ENCODE measurements at regions not wholly inside any gene's neighbourhood (a gene's known extent, or its start where the extent isn't known, plus 50 kb on each side); places are given as distances from the start of the nearest gene placed in this dataset.
A peak's percentile ranks its signal among the peaks of the same experiment; 100 is the strongest.
"Not testable (repeated sequence)": the region's sequence is repeated elsewhere in the genome, so short reads cannot be mapped to it uniquely, and the experiment has no call there.

DNA sequence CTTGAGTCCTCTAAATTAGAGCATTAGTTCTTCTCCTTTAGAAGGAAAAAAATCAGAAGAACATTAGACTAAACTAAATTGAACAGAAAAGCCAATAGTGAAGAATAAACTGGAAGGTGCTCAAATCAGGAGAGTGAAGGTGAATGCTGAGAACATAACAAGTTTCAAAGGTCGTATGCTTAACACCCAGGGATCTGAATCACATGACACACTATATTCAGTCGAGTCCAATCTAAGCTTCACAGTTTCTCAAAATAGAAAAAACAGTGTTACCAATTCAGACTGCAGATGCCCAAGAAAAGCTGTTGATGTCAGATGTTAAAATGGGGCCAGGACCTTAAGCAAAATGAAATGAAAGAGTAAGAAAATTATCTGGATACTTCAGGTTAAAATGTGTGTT, 614.5 kb downstream of the EFNA5 start:
- no peak for DNase-seq

DNA sequence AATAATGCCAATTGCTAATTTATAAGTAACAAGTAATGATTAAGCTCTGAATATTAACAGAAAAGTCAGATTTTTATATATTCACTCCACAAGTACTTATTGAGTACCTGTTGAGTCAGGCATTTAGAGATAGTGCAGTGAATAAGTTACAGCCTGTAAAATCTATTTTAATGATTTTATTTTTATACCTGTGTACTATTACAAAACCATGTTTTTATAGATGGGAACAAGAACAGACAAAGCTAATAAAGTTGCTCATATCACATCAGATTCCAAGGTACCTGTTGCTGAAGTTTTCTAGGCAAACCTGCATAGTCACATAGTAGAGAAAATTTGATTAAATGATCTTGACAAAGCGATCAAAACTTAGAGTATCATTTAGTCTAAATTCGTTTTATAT, 623.7 kb downstream of the EFNA5 start:
- DNase-seq, result no peak

DNA sequence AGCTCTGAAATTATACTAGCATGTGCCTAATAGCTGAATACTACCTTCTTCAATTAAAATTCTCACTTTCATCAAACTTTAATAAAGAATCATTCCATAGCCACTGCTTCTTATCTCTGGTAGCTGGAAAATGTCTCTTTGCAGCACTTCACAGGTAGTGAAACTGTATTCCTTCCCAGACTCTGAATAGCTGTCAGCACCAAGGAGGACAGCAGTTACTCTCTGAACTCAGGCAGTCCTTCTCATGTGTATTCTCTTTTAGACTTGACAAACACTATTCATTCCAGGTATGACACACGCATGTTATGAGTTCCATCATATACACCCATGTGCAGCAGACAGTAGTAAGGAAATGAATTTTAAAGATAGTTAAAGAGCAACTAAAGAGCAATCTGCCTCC, 627.1 kb downstream of the EFNA5 start:
- no peak for DNase-seq

DNA sequence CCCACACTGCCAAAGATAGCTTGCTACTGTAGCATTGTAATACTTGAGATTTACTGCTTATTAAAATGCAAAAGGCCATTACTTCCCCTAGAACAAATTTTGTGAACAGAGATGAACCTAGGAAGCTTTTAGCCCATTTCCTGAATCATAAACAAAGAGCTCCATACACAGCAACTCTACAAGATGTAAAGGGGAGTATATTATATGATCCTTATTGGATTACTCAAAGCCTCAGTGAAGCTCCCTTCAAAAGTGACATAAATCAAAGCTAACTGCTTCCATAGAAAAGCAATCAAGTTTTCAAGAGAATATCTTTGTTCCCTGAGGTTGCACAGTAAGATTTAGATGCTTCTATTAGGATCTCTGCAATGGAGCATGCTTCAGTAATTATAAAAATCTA, 629.8 kb downstream of the EFNA5 start:
- no peak for DNase-seq

DNA sequence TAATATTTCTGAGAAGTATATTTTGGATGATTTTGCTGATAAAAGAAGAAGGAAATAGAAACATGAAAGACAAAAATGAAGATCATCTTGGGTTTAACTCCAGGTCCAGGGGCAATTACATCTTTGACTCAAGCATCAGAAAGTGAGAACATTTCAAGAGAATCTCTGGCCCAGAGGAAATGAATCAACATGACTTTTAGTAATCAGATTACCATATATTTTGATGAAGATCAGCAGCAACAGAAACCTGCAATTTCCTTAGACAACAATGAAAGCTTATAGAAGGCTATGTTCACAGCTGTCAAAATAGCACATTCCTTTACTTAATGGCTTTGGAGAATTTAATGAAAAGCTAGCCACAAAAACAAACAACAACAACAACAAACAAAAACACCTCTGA, 638.1 kb downstream of the EFNA5 start:
- no peak for DNase-seq

DNA sequence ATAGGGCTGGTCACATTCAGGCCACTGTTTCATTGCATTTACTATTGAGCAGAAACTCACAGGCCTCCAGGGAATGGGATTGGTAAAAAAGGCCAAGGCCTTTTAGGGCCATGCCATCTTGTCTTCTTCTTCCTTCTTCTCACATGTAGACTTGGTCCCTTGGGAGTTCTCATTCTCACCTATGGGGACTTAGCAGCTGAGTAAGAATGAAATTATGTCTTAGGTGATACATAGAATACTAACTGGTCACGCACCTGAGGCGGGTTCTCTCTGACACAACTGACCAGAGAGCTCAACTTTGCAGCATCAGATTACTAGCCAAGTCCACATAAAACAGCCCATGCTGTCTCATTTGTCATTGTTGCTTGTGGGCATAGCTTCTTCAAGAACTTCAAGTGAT, 641.8 kb downstream of the EFNA5 start:
- no peak for DNase-seq

DNA sequence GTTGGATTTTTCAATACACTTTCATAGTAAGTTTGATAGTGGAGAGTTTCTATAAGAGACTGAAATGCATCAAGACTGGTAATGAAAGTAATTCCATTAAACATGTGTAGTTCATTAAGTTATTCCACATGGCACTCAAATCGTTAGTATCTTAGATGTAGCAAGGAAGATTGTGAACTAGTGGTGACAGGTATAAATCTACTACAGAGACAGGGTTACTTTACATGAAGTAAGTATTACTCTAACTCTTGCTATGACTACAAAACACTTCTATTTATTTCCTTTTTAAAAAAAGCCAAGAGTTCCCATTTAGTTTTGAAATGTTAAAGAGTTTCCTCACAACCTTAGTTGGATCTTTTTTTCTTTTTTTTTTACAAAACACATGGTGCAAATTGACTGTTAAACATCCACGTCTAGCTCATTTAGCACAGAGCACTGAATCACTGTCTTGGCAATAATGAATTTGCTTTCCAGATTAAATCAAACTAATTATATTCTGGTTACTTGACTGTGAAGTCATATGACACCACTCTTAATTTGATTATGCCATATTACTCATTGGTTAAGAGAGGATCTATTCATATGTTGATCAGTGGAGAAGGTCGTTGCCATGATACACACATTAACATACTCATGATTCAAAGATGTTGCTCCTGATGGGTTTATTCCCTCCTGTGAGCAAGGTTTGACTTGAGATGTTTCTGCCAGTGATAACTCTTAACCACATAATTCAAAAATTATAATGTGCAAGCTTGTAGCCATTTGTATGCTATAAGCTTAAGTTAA, 644.8 kb downstream of the EFNA5 start:
- DNase-seq, result peak; percentile 55

DNA sequence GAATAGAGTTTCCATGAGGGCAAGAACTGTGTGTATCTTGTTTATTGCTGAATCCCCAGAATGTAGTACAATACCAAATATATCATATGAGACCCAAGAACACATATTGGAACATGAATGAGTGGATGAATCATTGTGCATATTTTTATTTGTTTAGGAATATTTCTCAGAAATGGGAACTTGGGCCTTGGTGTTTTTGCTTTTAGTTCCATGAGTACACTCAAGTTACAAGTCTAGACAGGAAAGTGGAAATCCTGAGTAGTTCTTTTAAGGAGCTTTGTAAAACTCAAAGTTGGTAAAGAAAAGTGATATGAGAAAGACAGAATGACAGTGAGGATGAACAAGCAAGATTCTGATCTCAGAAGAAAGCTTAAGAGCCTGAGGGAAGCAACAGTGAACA, 647.0 kb downstream of the EFNA5 start:
- no peak for DNase-seq

DNA sequence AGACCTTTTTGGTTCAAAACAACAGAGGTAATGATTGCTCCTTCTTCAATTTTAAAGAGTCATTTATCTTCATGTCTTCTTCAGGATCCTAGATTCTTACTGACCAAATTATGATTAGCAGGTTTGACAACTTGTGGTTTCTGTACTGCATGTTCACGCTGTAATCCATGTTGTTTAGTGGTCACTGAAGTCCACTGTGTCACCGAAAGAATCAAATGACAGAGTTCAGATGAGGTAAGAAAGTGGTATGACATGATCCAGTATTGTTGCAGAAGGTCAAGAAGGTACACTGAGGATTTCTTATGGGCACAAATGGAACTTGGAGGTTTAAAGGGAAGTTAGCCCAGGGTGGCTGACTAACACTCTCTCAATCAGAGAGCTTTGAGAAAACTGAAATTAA, 649.2 kb downstream of the EFNA5 start:
- no peak for DNase-seq

DNA sequence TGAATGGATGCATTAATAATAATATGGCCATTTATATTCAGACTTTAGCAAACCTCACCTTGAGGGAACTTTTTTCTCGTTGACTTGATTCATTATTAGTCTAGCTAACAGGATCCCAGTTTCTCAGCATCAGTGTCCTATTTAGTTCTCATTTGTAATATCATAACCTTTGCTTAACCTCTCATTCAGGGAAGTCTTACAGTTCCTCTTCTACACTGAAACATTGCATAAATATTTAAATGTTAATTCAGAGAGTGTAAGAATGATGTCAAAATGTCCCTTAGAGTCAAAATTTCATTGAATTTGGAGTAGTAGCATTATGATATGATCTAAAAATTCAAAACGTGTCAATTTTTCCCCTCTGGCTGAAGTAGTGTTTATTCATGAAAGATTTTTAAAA, 650.1 kb downstream of the EFNA5 start:
- no peak for DNase-seq

DNA sequence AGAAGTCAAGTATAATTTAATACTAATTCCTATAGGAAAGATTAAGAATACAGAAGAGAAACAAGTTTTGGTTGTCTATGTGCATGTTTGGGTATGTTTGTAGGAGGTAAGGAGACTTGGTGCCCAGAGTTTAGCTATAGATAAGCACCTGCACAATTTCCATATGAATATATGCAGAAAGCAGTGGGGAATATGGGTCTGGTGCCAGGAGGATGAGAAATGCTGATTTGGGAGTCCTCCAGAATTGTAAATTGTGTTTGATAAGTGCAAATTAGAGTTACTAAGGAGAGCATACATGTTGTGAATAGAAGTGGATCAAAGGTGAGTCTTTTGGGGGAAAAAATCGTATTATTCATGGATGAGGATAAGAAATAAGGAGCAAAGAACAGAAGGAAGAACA, 653.1 kb downstream of the EFNA5 start:
- no peak for DNase-seq

DNA sequence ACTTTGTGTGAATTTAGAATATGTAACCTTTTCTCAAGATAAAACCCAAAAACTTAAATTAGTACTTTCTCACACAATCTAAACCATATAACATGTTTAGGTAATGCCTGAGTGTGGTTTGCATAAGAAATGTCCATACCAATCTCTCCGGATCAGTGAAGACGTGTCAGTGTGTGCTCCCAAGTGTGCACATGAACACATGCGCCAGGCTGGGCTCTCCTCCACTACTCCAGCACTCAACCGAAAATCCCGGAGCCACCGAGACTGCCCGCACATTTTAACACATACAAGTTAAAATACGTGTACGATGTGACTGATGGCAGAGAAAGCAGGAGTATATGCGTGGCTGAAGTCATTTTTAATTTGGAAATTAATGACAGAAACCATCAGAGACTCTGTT, 658.4 kb downstream of the EFNA5 start:
- DNase-seq, result no peak

DNA sequence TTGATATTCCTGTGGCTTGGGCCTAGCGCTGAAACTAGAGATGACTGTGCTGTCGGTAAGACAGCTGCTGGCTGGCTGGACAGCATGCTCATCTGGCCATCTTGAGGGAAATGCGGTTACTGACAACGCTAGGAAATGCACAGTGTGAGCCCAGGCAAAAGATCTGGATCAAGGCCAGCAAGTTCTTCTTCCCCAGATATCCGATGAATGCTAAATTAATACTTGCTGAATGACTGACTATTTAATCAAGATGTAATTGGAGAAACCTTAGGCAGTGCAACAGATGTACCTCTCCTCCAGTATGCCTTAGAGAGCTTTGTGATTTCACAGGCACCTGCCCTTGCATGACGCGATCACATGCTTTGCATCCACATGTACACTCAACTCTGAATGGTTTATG, 659.1 kb downstream of the EFNA5 start:
- peak; percentile 18 for DNase-seq

DNA sequence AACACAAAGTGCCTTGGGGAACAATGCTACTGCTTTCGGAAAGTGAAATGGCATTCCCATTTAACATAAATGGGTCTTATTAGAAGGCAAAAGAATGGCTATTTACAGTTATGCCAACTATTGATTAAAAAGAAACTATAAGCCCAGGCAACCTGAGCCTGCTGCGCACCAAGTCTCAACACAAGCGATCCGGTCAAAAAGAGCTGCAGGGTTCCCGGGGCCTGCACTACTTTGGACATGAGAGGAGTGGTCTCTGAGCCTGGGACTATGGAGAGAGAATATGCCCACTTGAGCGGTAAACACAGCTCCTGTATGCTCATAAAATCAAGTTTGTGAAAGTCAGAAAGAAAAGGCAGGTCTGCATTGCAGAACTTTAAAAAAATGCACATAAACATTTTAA, 660.7 kb downstream of the EFNA5 start:
- DNase-seq, result no peak

DNA sequence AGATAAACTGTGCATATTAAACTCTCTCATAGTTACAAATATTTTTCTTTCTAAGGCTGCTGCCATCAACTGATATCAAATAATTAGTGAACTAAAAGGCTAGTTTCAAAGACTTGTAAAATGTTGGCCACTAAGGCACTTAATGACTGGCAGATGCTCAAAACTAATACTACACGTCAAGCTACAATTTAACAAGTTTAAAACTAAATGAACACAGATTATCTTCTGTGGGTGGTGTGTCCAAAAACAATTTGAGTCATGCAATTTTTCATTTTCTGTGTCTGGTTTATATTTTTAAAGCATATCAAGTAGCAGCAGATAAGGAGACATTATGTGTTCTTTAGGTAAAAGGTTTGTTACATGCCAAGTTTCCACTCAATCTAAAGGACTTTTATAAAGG, 665.1 kb downstream of the EFNA5 start:
- no peak for DNase-seq

DNA sequence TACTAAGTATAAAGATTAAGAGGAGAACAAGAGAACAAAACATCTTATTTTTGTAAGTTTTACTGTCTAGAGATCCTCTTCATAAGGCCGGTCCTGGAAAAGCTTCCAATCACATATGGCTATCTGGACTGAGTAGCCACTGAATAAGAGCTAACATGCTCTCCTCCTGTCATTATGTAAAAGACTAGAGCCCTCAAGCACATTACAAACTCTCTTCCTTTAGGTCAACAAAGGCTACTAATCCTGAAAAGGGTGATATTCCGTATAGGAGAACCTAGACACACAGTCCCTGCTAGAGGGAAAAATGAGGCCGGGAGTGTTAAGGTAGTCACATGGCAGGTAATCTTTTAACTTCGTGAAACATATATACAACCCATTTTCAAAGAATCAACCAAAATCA, 665.6 kb downstream of the EFNA5 start:
- DNase-seq, result no peak

DNA sequence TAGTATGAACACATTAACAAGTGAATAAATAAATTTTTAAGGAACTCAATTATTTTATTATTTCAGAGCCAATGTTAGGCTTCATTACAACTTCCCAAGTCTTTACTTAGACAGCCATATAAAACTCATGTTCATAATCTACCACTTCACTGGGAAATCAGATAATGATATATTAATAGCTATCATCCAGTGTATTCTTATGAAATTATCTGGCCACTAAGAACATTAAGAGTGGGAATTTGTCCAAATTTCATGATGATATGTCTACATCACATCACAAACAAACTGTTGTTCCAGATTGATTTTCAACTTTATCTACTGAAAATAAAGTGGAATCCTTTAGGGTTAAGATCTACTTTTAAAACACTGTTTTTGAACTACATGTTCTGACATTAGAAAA, 668.6 kb downstream of the EFNA5 start:
- no peak for DNase-seq

DNA sequence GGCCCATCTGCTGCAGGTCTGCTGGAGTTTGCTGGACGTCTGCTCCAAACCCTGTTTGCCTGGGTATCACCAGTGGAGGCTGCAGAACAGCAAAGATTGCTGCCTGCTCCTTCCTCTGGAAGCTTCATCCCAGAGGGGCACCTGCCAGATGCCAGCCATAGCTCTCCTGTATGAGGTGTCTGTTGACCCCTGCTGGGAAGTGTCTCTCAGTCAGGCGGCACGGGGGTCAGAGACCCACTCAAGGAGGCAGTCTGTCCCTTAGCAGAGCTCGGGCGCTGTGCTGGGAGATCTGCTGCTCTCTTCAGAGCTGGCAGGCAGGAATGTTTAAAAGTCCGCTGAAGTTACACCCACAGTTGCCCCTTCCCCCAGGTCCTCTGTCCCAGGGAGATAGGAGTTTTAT, 671.2 kb downstream of the EFNA5 start:
- DNase-seq, result not testable (repeated sequence)

DNA sequence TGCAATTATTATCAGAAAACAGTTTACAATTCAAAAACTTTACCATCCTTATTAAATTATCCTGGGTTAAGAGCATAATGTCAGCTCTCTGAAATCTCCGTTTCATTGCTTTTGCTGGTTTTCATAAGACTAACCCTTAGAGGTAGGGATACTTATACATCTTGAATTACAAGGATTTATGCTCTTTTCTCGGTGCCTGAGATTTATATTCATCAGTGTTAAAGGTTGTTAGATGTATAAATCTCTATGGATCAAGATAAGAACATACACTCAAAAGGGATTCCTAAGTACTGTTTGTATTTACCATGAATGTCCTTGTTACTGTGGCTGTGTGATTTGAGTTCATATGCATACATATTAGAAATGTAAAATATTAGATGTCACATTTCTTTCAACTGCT, 684.7 kb downstream of the EFNA5 start:
- DNase-seq, result no peak

DNA sequence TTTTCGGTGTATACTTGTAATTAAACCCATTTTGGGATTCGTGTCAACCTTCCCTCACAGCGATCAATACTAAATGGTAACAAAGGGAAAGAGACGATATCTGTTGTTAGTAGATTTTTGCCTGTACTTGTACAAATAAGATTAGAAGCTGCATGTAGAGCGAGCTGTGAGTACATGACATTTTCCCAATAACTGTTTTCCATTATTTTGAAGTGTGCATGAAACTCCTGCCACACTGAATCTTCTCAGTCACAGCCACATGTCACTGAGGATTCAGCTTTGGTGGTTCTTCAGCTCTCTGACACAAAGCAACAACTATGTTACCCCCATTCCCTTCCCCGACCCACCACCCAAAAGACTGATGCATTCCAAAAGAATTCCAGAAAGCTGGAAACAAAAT, 685.6 kb downstream of the EFNA5 start:
- no peak for DNase-seq

DNA sequence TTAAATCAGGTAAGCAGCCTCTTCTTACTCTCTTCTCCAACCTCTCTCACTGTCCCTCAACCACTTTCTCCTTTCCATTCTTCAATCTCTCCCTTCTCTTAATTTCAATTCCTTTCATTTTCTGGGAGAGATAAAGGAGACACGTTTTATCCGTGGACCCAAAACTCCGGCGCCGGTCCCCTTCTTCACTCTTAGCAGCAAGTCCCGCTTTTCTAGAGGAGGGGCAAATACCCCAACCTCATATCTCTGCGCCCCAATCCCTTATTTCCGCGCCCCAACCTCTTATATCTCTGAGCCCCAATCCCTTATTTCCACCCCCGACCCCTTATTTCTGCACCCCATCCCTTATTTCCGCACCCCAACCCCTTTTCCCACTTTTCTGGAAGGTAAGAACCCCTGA, 691.6 kb downstream of the EFNA5 start:
- not testable (repeated sequence) for DNase-seq

DNA sequence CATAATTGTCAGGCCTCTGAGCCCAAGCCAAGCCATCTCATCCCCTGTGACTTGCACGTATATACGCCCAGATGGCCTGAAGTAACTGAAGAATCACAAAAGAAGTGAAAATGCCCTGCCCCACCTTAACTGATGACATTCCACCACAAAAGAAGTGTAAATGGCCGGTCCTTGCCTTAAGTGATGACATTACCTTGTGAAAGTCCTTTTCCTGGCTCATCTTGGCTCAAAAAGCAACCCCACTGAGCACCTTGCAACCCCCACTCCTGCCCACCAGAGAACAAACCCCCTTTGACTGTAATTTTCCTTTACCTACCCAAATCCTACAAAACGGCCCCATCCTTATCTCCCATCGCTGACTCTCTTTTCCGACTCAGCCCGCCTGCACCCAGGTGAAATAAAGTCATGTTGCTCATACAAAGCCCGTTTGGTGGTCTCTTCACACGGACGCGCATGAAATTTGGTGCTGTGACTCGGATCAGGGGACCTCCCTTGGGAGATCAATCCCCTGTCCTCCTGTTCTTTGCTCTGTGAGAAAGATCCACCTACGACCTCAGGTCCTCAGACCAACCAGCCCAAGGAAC, 692.1 kb downstream of the EFNA5 start:
- not testable (repeated sequence) for DNase-seq

DNA sequence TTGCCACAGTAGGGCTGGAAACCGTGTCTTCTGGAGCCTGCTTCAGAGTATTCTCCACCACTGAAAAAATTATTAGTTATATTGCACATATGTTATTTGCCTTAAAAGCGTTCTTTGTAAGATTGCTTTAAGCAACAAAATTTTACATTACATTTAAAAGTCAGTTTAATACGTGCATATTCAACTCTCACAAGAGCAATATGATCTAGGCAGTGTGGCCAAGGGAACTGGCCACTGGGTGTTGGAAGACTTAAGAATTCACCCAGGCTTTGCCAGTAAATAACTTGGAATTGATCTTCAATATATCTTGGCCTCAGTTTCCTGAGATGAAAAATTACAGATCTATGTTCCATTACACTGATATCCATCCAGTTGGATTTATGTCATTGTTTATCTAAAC, 694.4 kb downstream of the EFNA5 start:
- no peak for DNase-seq

DNA sequence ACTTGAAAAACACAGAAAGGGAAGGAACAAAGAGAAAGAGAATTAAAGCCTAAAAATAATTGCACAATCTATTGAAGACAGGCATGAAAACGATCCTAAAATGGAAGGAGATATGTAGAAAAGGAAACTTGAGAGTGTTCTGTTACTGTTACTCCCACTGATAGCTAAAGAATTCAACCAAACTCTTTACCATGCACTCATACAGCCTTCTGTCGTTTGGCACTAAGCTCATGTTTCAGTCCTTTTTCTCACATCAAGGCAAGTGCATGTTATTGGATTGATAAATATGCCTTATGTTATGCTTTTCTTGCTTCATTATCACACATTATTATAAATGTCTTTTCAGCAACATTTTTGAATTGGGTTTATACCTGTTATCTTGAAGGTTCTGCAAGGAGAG, 696.5 kb downstream of the EFNA5 start:
- DNase-seq, result no peak

DNA sequence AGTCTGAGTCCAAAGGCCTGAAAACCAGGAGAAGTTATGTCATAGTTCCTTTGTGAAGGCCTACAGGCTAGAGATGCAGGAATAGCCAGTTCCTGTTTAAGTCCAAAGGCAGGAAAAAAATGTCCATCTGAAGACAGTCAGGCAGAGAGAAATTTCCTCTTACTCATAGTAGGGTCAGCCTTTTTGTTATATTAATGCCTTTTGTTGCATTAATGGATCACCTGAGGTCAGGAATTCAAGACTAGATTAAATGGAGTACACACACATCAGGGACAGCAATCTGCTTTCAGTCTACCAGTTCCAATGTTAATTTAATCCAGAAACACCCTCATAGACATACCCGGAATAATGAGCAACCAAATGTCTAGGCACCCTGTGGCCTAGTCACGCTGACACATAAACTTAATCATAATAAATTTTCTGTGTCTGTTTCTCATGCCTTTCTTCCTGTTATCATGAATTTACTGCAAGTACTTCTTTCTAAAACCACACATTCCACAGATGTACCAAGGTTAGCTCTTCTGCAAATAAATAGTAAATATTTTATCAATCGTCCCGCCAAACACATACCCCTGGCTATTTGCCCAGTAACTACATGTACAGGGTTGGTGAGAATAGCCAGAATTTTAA, 703.9 kb downstream of the EFNA5 start:
- DNase-seq, result no peak
